HG03064 (cell line): ENCODE measurements at regions not wholly inside any gene's neighbourhood (a gene's known extent, or its start where the extent isn't known, plus 50 kb on each side); places are given as distances from the start of the nearest gene placed in this dataset.

ENCODE experiments used
- ATAC-seq: cut with Tn5 transposase; IDR thresholded peaks from one replicate; pipeline ENCODE4 v1.9.1; 2021; ENCODE audit warnings: low read depth; ENCODE audit not compliant: unreplicated experiment

DNA sequence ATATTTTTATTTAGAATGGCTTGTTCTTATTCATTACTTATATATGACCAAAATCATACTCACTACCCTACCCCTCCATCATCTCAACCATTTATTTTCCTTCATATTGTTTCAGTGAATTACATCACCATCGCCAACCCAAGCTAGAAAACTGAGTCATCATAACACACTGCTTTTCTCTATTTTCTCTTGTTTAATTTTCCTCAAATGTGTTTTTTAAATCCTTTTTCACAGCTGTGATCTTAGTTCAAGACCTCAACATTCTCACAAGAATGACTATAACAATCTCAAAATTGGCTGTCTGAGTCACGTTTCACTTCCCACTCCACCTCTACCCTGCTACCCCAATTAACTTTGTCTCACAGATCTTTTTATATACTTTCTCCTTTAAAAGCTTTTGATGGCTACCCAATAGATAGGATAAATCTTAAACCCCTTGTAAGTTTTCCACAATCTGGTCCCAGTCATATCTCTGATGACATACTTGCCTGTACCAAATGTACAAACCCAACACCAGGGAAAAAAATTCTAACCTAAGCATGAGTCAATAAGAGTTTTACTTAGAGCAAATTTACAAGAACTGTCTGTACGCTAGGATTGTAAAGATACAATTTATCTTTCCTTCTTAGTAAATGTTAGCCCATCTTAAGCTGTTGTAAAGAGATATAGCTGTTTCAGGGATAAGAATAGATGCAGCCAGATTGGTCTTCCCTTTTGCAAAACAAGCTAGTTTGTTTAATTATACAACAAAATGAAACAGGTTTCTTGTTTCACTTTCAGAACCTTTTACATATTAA, 635.1 kb upstream of the SLC39A10 start:
- peak; percentile 87 for ATAC-seq

DNA sequence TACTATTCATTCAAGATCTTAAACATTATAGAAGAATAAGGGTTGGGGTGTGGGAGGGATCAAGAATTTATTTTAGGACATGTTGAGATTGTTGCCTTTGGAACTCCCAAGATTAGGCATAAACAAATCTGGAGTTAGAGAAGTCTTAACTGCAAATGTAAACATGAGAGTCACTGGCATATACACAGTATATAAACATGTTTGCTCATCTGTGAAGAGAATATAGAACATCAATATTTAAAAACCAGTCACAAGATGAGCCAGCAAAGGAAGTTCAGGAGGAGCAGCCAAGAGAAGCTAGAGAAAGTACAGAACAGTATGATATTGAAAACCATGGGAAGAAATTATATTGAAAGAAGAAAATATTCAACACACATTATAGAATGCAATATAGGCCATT, 638.6 kb upstream of the SLC39A10 start:
- no peak for ATAC-seq

DNA sequence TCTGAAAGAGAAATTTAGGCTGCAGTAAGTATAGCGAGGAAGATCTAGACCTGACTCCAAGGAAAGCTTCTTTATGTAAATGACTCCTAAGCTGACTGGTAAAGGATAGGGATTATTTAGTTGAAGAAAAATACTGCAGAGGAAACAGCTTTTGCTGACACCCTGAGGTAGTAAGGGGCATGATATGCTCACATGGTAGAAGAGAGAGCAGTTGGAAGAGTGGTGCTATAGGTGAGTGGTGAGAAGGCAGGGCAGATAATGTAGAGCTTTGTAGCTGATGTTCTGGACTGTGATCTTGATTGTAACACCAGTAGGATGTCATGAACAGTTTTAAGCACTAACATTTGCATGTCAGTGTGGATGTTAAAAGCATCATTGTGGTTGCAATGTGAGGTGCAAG, 639.1 kb upstream of the SLC39A10 start:
- no peak for ATAC-seq

DNA sequence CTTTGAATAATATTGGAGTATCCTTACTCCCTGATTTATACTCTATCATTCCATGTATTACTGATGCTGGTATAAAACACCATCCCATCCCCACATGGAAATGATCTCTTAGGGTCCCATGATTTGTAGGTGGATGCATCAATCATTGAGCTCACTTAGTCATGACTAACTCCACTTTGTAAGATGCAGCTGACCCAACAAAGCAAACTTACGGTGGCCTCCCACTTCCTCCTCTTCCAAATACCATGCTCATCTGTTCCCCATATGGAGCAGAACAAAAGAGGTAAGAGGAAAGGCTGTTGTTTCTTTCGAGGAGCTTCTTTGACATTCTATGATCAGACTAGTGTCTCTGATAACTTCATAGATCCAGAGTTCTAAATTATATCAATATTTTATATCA, 640.2 kb upstream of the SLC39A10 start:
- ATAC-seq, result no peak

DNA sequence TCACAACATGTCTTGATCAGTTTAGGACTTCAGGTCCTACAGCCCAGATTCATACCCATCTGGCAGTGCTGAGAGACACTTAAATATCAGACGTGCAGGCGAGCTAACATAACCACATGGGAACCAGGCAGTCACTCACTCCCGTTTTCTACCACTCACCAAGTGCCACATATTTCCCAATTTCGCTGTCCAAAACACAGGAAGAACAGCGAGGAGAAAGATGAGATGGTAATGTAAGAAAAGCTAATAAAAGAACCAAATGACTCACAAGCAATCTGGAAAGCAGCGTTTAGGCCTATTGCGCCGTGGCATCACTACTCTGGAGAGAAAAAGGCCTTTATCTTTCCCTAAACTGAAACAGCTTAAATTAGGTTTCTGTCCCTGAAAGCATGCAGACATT, 647.8 kb upstream of the SLC39A10 start:
- no peak for ATAC-seq

DNA sequence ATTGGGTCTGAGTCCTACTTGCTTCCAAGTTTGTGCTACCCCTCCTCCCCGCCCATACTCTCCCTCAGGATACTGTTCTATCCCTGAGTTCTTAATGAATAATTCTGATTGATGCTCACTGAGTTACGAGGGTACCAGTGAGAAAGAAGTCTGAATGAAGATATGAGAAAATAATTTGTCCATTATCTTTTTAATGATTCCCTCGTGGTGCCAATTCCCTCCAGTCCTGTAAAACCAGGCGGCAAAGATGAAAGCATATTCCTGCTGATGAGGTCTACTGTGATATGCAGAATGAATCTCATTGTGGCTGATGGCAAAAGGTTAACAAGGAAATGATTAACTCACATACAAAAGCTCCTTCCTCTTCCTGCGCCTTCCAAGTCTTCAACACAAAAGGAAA, 650.2 kb upstream of the SLC39A10 start:
- ATAC-seq, result no peak

DNA sequence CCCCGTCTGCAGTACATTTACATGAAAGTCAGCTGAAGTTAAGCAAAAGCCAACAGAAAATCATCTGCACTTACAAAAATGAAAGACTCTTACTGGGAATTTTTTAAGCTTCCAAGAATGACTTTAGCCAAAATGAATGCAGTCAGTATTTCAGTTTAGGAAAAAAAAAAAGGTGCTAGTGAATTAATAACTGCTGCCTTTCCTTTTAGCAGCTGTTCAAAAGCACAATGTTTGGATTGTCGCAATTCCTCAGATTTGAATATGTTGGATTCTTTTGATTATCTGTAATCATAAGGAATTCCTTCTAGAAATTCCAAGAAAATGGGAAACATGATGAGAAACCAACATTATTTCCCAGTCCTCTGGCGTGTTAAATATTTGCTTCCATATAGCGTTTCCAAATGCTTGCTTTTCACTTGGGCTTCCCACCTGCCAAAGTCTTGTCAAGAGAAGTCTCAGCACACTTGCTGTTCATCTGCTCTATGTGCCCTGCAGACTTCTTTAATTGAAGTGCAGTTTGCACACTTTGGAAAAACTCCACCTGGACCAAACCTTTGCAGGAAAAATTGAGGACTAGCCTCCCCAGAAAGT, 653.0 kb upstream of the SLC39A10 start:
- ATAC-seq, result no peak

DNA sequence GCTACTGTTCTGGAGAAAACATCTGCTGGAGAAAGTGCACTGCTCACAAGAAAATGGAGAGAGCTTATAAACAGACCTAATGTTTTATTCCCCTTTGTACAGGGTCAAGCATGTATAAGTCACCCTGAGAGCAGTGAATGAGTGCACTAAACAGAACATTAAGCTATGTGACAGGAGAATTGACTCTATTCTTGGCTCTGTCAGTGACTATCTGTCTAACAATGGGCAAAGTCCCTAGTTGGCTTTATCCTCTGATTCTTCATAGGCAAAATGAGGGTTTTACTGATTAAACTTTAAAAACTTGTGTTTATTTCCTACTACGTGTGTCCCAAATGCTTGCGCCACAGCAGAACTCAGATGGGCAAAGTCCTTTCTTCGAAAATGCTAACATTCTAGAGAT, 655.1 kb upstream of the SLC39A10 start:
- ATAC-seq, result no peak

DNA sequence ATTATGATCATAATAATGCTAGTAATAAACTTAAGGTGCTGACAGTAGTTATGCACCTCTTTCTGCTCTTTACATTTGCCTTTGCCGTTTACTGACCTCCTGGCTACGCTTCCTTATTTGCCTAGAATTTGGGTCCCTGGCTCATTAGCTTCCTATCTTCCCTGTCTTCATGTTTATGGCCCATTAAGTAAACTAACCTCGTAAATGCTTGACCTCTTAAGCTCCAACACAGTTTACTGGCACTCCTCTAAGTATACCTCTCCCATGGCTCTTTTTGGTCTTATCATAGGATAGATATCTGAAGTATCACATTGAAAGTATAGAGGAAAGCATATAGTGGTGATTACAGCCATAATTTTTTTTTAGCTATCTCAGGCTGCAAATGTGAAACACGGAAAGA, 657.3 kb upstream of the SLC39A10 start:
- no peak for ATAC-seq

DNA sequence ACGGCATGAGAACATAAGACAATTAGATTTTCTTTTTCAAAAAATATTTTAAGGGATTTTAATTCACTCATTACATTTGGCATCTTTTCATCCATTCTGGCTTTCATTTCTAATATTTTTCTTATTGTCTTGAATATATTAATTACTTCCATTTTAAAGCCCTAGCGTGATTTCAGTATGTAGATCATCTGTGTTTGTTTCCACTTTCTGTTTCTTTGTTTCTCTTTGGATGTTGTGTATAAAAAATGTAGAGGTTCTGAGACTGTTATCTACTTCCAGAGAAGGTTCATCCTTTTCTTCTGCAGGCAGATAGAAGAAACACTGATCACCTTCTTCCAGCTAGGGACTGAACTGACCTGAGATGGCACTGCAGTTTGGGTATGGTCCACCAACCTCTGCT, 664.4 kb upstream of the SLC39A10 start:
- no peak for ATAC-seq

DNA sequence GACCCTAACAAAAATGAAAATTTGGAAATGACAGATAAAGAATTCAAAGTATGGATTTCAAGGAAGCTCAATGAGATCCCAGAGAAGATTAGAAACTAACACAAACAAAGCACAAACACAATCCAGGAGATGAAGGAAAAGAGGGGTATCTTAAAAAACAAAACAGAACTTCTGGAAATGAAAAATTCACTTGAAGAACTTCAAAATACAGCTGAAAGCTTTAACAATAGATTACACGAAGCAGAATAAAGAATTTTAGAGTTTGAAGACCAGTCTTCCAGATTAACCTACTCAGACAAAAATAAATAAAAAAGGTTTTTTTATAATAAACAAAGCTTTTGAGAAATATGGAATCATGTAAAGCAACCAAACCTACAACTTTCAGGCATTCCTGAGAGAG, 671.8 kb upstream of the SLC39A10 start:
- ATAC-seq, result no peak

DNA sequence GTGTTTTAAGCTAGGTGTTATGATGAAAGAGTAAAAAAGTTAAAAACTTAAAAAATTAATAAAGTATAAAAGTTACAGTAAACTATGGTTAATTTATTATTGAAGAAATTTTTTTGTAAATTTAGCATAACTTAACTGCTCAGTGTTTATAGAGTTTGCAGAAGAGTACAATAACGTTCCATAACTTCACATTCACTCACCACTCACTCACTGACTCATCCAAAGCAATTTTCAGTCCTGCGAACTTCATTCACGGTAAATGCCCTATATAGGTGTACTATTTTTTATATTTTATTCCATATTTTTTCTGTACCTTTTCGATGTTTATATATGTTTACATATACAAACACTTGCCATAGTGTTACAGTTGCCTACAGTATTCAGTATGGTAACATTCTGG, 694.8 kb upstream of the SLC39A10 start:
- no peak for ATAC-seq

DNA sequence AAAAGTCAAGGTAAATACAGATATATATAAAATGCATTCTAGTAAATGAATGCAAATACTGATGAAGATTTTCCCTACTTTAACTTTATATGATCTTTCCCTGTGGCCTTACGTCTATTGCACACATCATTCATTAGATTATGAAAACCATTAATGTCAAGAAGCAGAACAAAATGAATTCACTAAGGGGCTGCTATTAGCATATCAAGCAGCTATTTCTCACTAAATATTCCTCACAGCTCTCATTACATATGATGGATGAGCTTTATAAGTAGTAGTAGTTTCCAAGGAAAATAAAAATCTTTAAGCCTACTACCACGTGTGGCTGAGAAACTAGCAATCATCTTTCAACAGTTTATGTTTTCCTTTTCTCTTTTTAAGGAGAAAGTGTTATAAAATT, 702.8 kb upstream of the SLC39A10 start:
- no peak for ATAC-seq

DNA sequence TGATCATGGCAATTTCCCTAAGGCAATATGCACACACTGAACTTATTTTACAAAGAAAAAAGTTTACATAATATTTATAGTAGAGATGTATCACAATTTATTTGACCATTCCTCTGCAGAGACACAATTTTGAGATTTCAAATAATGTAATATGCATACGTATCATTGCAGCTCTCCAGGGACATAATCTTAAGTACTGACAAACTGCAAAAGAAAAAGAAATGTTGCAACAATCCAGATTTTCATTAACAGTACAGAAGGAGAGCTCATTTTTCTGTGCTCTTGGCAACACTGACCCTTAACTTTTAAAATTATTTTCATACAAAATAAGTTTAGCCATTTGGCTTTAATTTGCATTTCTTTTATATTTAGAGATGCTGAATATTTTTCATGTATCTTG, 710.2 kb upstream of the SLC39A10 start:
- ATAC-seq, result no peak

DNA sequence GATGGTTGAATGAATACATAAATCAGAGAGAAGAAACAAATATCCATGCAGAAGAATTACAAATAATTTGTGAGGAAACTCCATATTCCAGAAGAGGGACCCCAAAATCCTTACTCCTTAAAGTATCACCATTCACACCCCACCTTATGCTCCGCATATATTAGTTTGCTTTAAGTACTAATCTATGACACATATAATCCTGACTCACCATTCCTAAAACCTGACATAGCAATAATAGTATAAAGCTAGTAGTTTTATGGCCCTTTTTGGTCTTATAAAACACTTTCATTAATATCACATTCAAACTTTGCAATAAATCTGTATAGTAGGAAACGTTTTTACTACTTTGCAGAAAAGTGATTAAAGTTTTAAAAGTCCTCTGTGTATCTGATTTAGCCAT, 719.0 kb upstream of the SLC39A10 start:
- no peak for ATAC-seq

DNA sequence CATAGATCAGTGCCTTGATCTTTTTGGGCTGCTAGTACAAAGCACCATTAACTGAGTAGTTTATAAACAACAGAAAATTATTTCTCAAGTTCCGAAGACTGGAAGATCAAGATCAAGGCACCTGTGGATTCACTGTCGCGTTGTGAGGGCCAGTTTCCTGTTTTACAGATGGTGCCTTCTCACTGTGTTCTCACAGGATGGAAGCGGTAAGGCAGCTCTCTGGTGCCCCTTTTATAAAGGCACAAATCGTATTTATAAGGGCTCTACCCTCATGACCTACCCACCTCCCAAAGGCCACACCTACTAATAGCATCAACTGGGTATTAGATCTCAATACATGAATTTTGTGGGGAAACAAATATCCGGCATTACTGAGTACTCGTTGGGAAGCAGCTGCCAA, 729.5 kb upstream of the SLC39A10 start:
- no peak for ATAC-seq

DNA sequence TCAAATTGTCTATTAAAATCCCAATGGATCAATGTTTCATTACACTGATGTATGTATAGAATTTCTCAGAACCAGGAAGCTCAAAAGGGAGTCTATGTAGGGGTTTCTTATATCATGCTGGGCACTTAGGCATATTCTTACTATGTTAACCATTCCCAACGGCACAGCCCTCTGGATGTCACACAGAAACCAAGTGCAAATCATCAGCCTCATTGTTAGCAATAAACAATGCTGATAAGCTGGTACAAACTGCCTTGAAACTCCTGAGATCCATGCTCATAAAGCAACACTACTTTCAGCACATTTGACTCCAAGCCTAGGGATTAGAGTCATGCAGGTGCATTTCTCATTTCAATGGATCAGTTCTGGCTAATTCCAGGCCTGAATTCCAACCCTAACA, 730.2 kb upstream of the SLC39A10 start:
- ATAC-seq, result no peak

DNA sequence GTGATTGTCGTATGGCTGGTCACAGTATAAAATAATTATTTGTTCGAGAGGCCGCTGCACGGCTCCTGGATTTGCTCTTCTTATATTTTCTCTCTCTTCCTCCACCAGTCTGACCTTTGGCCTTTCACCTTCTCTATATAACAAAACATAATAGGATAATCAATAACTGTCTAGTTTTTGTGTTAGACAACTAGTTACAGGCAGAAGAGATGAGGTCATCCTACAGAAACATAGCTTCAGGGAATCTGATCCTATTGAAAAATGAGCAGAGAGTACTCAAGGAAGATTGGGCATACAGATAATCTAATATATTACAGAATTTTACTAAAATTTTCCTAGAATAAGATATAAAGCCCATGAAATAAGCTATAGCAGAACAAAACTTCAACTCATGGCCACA, 731.3 kb upstream of the SLC39A10 start:
- ATAC-seq, result no peak

DNA sequence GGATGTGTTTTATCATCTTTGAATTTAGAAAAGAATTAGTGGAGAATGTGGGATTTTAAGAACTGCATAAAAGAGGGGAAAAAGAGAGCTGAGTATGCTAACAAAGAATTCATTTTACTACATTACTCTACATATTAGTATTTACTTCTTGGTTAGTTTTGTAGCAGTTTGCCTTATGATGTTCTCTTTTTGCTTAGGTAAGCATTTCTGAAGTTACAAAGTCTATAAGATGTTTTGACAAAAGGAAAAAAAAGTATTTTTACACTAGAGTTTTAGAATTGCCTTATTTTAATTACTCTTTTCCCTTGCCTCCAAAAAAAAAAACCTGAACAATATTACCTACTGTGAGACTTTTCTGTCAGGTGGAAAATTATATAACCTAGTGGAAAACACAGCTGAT, 739.5 kb upstream of the SLC39A10 start:
- no peak for ATAC-seq

DNA sequence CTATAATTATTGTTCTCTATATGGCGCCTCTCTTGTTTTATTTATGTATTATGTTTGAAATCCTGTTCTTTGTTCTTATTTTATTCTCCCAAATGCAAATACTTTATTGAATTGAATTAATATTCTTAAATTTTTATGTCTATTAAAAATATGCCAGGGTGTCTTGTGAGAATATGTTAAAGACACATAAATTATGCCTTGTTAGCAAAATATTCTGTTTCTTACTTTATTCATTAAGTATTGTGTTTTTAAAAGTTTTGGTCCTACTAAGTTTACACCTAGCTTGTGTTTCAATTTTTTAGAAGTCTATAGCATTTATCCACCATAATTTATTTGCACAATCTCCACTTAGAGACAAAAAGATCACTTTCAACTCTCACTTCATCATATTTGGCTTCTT, 741.5 kb upstream of the SLC39A10 start:
- no peak for ATAC-seq

DNA sequence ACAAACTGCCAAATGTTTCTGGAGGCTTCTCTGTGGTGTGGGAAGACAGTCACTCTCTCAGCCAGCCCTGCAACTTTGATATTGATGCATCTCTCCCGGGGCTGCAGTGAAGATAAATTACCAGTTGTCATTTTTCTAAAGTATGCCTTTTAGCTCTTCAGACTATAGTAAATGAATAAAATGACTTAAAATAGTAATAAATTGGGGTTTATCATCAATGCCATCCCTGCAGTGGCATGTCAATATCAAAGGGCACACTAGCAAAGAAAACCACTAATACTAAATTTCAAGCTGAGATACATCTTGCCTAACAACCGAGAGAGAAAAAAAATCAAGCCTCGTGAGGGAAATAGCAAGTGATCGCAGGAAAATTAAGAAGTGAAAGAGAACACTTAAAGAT, 749.5 kb upstream of the SLC39A10 start:
- ATAC-seq, result no peak

DNA sequence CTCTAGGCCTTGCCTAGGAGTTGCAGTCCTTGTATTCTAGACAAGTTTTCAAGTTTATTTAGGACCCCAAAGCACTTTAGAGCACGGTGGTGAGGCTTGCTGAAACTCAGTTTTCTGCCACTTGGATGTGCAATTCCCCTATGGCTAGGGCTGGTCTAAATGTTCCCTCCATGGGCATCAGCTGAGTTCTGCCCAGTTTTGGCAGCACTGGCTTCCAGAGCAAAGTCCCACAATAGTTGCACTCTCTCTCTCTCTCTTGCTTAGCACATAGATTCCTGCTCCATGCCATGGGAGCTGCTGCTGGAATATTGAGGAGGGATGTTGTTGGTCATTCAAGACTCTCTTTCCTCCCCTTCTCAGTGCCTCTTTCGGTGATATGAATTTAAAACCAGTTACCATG, 760.2 kb upstream of the SLC39A10 start:
- ATAC-seq, result no peak

DNA sequence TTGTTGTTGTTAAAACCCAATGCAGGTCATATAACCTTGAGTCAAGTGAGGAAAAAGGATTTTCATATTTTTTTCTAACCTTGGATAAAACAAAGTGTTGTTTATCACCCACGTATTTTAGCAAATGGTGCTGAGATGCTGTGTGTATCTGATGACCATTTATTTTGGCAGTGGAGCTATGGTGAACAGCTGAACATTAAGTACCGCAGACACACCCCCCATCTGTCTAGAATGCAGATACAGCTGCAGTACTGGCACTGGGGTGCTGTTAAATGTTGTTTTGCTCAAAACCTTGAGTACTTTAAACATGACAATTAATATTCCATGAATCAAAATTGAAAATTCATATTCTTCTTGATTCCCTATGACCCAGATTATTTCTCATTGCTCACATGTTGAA, 773.3 kb upstream of the SLC39A10 start:
- ATAC-seq, result no peak
